SW480 (cell line): ENCODE measurements at regions not wholly inside any gene's neighbourhood (a gene's known extent, or its start where the extent isn't known, plus 50 kb on each side); places are given as distances from the start of the nearest gene placed in this dataset.

Experiments
- DNase-seq: peaks from one replicate; pipeline ENCODE4 v3.0.0-alpha.2; 2016; ENCODE audit warnings: low spot score

DNA sequence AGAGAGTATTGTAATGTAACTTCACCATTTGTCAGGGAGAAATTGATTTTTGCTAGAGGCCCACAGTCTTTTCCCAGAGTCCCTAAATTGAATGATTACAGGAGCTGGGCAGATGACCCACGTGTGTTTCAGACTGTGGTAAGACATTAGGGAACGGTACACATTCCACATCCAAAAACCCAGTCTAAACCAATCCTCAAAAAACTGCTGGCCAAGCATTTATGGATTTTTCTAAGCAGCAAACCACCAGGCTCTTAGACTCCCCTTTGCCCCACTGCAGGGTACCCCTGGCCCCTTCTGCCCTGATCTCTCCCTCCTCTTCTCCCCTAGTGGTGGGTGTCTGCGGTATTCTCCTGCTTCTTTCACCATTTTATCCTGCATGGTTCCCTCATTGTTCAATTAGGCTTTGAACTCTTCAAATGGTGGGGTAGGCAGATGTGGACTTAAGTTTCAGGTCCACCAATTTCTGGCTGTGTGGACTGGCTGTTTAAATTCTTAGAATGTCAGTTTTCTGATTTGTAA, 135.5 kb upstream of the SORCS3 start:
- no peak for DNase-seq

DNA sequence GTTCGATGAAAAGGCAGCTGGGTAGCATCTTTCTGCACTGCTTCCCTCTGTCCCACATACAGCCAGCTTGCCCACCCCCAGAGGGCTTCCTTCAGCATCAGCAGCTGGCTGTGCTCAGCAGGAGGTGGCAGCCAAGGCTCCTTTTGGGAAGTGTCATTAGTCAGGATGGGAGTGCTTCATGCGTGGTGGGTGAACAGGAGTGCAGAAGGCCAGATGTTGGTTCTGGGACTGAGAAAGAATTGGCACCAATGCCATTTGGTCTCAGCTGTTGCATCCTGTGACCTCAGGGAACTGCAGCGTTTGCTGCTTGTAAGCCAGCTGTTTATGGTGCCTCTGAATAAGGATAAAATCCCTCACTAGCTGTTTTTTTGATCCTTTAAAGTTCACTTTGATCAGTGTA, 131.1 kb upstream of the SORCS3 start:
- DNase-seq: no peak

DNA sequence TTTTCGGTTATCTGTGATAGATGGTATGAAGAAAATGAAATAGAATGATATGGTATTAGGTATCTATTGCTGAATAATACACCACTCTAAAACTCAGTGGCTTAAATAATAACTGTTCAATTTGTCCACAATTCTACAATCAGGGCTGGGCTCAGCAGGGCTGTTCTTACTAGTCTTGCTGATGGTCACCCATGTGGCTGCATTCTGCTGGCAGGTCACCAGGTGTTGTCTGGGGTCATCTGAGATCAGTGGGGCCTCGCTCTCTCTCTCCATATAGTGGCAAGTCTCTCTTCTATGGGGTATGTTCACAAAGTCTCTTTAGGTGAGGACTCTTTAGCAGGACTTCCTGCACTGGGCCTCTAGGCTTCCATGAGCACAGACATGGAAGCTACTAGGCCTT, 130.4 kb upstream of the SORCS3 start:
- no peak for DNase-seq

DNA sequence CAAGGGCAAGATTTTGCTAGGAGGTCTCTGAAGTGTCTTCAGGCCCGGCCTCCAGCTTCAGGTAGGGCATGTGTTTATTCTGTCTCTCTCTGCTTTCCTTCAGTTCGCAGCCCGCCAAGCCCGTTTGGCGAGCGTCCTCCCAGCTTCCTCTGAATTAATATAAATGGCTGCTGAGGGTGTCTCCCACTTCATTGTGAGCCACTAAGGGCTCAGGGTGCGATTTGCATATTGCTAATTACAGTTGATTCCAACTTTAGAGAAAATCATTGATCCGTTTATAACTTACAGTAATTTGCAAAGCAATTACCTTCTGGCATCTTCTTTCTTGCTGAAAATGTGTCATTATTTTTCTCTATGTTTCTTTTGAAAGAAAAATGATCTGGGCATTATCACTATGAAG, 128.3 kb upstream of the SORCS3 start:
- no peak for DNase-seq

DNA sequence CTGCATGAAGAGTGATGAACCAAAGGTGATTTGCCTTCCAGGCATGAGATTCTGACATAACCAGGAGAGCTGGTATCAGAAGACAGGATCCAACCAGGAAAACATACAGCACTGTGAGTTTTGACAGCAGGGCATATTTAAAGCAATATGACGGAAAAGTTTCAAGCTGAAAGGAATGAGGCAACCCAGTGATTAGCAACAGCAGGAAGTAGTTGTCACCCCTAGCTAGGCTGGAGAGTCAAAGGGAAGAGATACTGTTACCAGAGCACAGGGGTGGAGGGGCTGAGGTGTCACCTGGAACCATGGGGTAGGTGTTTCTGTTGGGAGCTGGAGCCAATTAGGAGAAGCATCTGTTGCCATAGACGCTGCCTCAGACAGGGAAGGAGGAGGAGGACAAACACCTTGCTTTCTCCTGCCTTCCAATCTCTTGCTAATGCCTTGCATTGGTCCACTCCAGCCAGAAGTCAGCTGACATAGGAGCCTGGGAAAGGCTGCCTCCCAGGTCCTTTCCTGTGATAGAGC, 125.4 kb upstream of the SORCS3 start:
- DNase-seq: no peak

DNA sequence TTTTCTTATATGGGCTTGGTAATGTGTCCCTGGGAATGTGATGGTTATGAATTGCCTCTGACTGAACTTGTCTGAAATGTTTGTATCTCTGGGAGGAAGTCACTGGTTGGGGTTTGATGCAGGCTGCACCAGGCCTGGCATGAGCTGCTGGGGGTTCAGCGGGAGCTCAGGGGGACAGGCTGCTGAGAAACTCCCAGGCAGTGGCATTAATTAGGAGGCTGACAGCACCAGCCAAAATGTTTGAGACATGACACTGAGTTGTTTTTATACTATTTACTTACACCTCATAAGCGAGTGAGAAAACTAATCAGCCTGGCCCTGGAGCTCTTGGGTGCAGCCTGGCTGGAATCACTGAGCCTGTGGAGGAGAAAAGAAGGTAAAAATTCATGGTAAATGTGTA, 124.1 kb upstream of the SORCS3 start:
- DNase-seq: no peak

DNA sequence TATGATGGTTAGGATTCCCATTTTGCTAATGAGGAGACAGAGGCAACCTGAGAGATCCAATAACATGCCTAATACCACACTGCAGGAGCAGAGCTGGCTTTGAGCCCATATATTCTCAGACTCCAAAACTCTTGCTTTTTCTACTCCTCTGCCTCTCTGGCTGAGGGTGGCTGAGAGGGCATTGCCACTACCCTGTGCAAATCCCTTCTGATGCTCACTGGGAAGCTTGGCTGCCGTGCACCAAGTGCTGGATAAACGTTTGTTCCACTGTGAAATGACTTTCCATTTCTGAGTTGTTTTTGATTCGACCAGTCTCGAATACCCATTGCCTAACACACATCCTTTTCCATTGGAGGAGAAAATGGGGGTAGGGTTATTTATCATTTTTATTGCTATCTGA, 123.1 kb upstream of the SORCS3 start:
- no peak for DNase-seq

DNA sequence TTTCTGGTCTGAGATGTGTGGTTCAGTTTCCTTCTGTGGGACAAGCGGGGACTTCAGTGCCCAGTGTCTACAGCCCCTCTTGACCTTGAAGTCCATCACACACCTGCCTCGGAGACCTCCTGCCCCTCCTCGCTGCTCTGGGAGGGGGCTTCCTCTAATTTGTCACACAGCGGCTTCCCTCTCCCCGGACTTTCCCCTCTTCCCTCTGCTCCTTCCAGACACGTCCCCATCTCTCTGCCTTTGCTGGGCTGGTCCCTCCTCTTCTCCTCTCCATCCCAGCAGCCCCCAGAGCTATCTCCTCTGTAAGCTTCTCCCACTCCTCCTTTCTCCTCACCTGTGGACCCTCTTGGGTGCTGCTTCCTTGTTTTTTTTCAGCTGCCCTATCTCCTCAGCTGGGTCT, 122.2 kb upstream of the SORCS3 start:
- DNase-seq: no peak

- no peak for DNase-seq
Observed at GRCh38 chr10:104520653-104521052, 120.4 kb upstream of the SORCS3 start.

DNA sequence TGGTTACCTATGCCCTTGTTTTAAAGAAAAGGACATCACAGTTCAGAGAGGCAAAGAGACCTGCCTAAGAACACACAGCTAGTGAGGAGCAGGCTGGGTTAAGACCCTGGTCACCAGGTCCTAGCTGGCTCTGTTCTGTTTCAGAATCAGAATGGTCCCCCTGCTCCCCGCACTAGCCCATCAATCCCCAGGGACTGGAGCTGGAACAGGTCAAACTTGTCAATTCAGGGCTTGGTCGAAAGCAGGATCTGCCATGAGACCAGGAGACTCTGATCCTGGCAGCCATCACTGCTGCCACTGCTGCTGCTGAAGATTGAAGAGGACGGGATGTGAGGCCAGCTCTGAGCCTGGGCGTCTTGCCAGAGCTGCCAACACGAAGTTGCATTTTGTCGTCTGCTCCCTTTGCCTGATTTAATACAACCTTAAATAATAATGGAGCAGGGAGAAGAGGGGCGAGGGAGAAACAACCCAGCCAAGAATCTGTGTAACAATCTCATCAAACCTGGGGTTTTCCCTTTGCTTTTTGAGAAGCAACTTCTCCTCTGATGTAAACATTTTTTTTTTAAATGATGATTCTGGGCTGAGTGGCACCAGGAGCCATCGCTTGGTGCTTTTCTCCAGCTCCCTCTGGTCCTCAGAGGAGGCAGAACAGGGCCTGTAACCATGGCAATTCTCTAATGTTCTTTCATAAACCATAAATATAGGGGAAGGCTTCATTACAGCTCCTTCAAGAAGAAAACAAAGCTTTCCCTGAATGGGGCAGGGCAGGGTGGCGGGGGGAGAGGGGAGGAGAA, 119.0 kb upstream of the SORCS3 start:
- no peak for DNase-seq

- DNase-seq: no peak
Observed at GRCh38 chr10:104526188-104526587, 114.9 kb upstream of the SORCS3 start.

DNA sequence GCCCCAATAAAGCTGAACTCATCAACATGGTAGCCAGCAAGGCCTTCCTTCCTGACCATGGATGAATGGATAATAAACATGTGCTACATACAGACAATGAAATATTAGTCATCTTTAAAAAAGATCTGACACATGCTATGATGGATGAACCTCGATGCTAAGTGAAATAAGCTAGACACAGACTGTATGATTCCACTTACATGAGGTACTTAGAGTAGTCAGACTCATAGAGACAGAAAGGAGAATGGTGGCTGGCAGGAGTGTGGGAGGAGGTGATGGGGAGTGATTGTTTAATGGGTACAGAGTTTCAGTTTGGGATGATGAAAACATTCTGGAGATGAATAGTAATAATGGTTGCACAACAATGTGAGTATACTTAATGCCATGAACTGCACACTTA, 114.1 kb upstream of the SORCS3 start:
- DNase-seq: no peak

DNA sequence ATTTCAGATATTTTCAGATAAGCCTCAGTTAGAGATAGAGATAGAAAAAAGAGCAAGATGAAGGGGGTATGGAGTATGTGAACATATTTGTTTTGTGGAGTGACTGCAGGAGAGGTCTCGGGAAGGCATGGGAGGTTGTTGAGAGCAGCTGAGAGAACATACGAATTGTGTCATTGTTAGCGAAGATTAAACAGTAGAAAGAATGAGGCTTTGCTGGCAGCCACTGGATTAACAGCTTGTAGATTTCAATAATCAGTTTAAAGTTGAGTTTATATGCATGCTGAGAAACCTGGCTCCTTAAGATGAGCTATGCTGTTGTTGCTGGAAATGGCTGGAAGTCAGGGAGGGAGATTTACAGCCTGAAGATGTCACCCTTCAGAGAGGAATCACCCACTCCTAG, 100.9 kb upstream of the SORCS3 start:
- DNase-seq: no peak

DNA sequence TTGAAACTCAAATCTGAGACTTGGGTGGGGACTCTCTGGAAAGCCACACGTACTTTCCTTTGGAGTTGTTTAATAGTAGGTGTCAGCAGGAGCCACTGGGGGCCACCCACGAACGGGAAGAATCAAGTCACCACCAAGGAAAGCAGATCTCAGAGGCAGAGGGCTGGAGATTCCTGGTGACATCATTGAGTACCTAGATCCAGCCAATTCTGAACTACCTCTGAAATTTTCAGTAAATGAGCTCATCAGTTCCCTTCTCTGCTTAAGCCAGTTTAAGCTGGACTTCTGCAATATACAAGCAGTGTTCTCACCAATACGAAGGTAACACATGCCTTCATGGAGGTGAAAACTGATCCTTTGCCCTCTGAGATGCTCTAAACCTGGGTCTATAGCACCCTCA, 99.3 kb upstream of the SORCS3 start:
- DNase-seq: no peak

GRCh38 chr10:104546336-104546735, 94.8 kb upstream of the SORCS3 start:
- no peak for DNase-seq

DNA sequence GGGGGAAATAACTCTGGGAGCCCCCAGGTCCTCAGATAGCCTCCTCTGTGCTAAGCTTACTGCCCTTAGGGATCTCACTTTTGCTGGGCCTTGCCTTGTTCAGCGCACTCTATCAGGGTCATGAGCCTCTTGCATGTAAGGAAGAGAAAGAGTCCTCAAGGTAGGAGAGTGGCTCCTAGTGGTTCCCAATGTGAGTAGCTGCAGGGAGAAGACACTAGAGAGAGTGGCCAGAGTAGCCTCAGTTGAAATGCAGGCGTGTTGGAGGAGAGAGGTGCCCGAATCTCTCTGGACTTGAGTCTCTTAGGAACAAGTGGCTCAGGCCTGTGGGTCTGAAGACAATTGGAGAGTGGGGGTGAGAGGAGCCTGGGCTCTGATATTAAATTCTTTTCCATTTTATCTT, 94.3 kb upstream of the SORCS3 start:
- DNase-seq: no peak

DNA sequence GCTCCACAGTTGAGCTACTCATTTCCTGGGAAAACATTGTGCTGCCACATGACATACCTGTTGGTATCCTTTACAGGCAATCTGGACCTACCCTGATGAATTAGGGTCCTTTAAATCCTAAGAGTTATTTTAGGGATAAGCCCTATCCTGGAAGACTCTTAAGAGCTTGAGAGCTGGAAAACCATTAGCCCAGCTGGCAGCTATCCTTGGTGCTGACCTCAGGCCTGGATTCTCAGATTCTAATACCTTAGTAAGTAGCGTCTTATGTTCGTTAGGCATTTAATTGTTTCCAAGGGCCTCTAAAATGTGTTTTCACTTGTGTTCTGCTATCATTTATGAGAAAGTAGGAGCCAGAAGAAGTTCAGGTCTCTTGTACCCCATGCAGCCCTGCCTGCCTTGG, 93.0 kb upstream of the SORCS3 start:
- no peak for DNase-seq

GRCh38 chr10:104556831-104557230, 84.3 kb upstream of the SORCS3 start:
- no peak for DNase-seq

DNA sequence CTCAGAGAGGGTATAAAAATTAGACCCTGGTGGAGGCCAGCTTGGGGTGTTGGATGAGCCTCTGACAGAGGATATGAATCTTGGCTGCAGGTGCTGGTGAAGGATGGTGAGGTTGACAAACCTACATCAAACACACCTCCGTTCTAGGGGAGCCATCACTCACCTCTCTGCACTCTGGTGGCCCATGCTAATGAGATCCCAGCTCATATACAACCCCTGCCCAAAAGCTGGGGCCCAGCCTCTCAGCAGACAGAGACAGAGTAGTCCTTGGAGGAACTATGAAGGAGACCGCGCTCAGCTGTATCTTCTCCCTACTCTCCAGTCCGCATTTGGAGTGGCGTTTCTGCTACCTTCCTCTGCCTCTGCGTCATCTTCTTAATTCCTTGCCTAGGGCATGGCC, 83.1 kb upstream of the SORCS3 start:
- DNase-seq: no peak

DNA sequence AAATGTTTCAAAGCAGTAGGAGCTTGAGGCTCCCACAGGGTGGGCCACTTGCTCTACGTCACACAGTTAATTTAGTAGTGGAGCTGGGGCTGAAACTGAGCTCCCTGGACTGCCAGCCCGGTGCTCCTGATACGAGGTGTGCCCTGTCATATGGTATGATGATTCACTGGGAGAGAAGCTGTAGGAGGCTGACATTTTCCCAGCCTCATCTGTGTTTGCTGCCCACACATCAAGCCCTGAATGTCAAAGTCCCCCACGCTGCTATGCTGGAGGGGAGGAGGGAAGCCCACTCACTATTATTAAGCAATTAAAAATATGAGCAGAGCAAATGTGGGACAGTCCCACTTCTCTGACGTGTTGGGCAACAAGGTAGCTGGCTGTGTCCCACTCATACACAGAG, 81.2 kb upstream of the SORCS3 start:
- DNase-seq: no peak

DNA sequence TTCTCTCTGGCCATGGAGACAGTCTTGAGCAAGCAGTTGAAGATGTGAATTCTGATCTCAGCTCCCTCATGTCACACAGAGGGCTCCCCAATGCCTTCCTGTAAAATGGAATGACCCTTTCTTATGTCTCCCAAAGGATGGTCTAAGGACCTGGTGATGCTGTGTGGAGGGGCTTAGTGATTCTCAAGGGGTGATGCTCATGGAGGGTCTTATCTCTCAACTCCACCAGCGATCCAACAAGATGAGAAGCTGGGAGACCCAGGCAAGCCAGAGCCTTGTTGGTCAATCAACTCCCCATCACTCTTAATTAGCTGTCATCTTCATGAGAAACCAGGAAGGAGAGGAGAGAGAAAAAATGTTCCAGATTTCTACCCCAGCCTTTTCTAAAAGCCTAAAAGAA, 78.0 kb upstream of the SORCS3 start:
- no peak for DNase-seq

GRCh38 chr10:104563548-104563947, 77.5 kb upstream of the SORCS3 start:
- no peak for DNase-seq

DNA sequence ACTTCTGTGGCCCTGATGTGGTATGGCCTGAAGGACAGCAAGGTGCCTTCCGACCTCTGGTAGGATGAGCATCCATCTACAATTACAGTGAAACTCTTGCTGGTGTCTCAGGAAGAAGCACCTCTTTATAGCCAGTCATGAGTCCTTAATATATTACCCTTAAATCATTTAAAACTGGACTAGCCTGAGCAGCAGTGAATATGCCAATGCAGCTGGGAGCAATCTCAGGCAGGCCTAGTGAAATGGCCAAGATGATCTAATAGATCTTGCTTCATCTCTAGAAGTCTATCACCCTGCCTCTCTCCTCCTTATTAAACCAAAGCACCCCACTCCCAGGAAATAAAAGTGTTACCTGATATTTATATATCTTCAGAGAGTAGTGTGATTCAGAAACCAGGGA, 66.7 kb upstream of the SORCS3 start:
- DNase-seq: no peak

- DNase-seq: no peak
Observed at GRCh38 chr10:104574838-104575237, 66.3 kb upstream of the SORCS3 start.
